ENCODE measurements at regions not wholly inside any gene's neighbourhood (a gene's known extent, or its start where the extent isn't known, plus 50 kb on each side); places are given as distances from the start of the nearest gene placed in this dataset.

- TF ChIP-seq CTCF (IDR thresholded peaks at IDR 0.05; ENCODE audit: control extremely low read depth in 1 of 3, insufficient read depth in 1 of 3, low read depth in 1 of 3, low read length in 3 of 3) = no peak
- no peak for TF ChIP-seq POLR2A (IDR thresholded peaks at IDR 0.05; ENCODE audit: control extremely low read depth in 1 of 2, low read depth in 2 of 2, low read length in 2 of 2)
- no peak for TF ChIP-seq YY1 (IDR thresholded peaks at IDR 0.05; ENCODE audit: low read depth, low read length)
- TF ChIP-seq SIN3A (conservative IDR thresholded peaks at IDR 0.05 in 1 of 2, IDR thresholded peaks at IDR 0.05 in 1 of 2; ENCODE audit: low read depth in 1 of 2, low read length in 2 of 2) = no peak
- no peak for TF ChIP-seq JUN (IDR thresholded peaks at IDR 0.05; ENCODE audit: low read depth, low read length)
- no peak for TF ChIP-seq CBX5 (IDR thresholded peaks at IDR 0.05; ENCODE audit: low read depth, low read length)
- TF ChIP-seq EGR1 (IDR thresholded peaks at IDR 0.05; ENCODE audit: borderline replicate concordance, low read depth, low read length) = no peak
- TF ChIP-seq POLR2AphosphoS5 (IDR thresholded peaks at IDR 0.05; ENCODE audit: low read depth, low read length) = no peak
- no peak for TF ChIP-seq GTF2F1 (IDR thresholded peaks at IDR 0.05; ENCODE audit: borderline replicate concordance, low read depth, low read length)
- no peak for TF ChIP-seq MAFK (IDR thresholded peaks at IDR 0.05; ENCODE audit: low read depth, low read length)
- no peak for TF ChIP-seq TAF1 (IDR thresholded peaks at IDR 0.05; ENCODE audit: low read depth, low read length)
- no peak for TF ChIP-seq E2F6 (IDR thresholded peaks at IDR 0.05)
Observed at GRCh38 chr15:79570004-79570403, 137.9 kb downstream of the MINAR1 start.

All from H1 (cell line).